ENCODE measurements at regions not wholly inside any gene's neighbourhood (a gene's known extent, or its start where the extent isn't known, plus 50 kb on each side); places are given as distances from the start of the nearest gene placed in this dataset.

GRCh38 chr9:135379540-135380267 is 99.9 kb upstream of the PPP1R26 start:
- no peaks in the 10 kb centered on the region for H3K9me3 ChIP-seq
- TF ChIP-seq ZFP36 (IDR thresholded peaks at IDR 0.05; ENCODE audit: borderline replicate concordance, partially characterized antibody) = no peak
- TF ChIP-seq USF2 (IDR thresholded peaks at IDR 0.05) = no peak
- TF ChIP-seq MAX (IDR thresholded peaks at IDR 0.05) = no peak
- no peak for TF ChIP-seq ZNF302 (CRISPR knock-in tag; IDR thresholded peaks at IDR 0.05)
- no peak for TF ChIP-seq EHMT2 (IDR thresholded peaks at IDR 0.05; ENCODE audit: low read depth)
- no peak for TF ChIP-seq CBX8 (IDR thresholded peaks at IDR 0.05)
- no peak for TF ChIP-seq HMGXB4 (CRISPR knock-in tag; IDR thresholded peaks at IDR 0.05; ENCODE audit: borderline replicate concordance)
- no peak for TF ChIP-seq FOSL2 (IDR thresholded peaks at IDR 0.05)
- TF ChIP-seq FOSL2 (CRISPR knock-in tag; IDR thresholded peaks at IDR 0.05) = no peak
- TF ChIP-seq ELK1 (IDR thresholded peaks at IDR 0.05; ENCODE audit: low read depth, low read length) = no peak
- no peak for TF ChIP-seq MYC (IDR thresholded peaks at IDR 0.05; ENCODE audit: borderline replicate concordance, low read length)
- no peak for TF ChIP-seq SREBF2 (IDR thresholded peaks at IDR 0.05)
- no peak for TF ChIP-seq JUNB (IDR thresholded peaks at IDR 0.05)
- TF ChIP-seq RCOR1 (IDR thresholded peaks at IDR 0.05; ENCODE audit: low read depth, low read length) = no peak
- no peak for TF ChIP-seq RARB (CRISPR knock-in tag; IDR thresholded peaks at IDR 0.05)
- no peak for TF ChIP-seq CEBPB (IDR thresholded peaks at IDR 0.05)
- TF ChIP-seq CHD2 (IDR thresholded peaks at IDR 0.05; ENCODE audit: low read length, partially characterized antibody) = no peak
- TF ChIP-seq KDM5A (IDR thresholded peaks at IDR 0.05) = no peak
- WGBS (ENCODE audit: missing lambda C conversion rate) = 44% methylated on average over 11 of the region's 11 CpGs
- no peaks in the 10 kb centered on the region for H3K4me1 ChIP-seq
- CTCF ChIA-PET = interaction anchor here (0.6 to 1.4 kb wide), 2 partner anchors 33 to 36 kb away, joined by 3 to 7 read pairs; no protein-coding TSS in a partner anchor
- no peak overlapping the region for H3K4me3 ChIP-seq
- FAIRE-seq (no peak), ATAC-seq (no peak), DNase-seq (ENCODE audit: low read depth in 1 of 2, low spot score in 1 of 2) (no peak)
- no peak overlapping the region for H3K4me2 ChIP-seq
- no peak overlapping the region for H3K27ac ChIP-seq
- POLR2A ChIA-PET = no interaction called here

- FAIRE-seq (no peak), DNase-seq (ENCODE audit: low read depth in 1 of 2, low spot score in 1 of 2) (no peak), ATAC-seq (no peak)
- H3K27ac ChIP-seq = no peak overlapping the region
- TF ChIP-seq ZC3H11A (IDR thresholded peaks at IDR 0.05) = no peak
- TF ChIP-seq MAX (IDR thresholded peaks at IDR 0.05) = no peak
- TF ChIP-seq SMC3 (IDR thresholded peaks at IDR 0.05) = no peak
- TF ChIP-seq ZSCAN20 (CRISPR knock-in tag; IDR thresholded peaks at IDR 0.05) = no peak
- TF ChIP-seq RAD21 (conservative IDR thresholded peaks at IDR 0.05 in 1 of 2, IDR thresholded peaks at IDR 0.05 in 1 of 2) = no peak
- no peak for TF ChIP-seq REST (IDR thresholded peaks at IDR 0.05)
- WGBS (ENCODE audit: missing lambda C conversion rate) = 73% methylated on average over 8 of the region's 17 CpGs
- no peaks in the 10 kb centered on the region for H3K9me3 ChIP-seq
- H3K4me1 ChIP-seq = no peaks in the 10 kb centered on the region
- POLR2A ChIA-PET = no interaction called here
- no peak overlapping the region for H3K4me3 ChIP-seq
- H3K4me2 ChIP-seq = no peak overlapping the region
- CTCF ChIA-PET = interaction anchor here (1.4 kb wide), 1 partner anchor 32 kb away, joined by 7 read pairs; no protein-coding TSS in a partner anchor
Measured at GRCh38 chr9:135380311-135380960, 99.1 kb upstream of the PPP1R26 start.

All from A549 (cell line).